ENCODE measurements at regions not wholly inside any gene's neighbourhood (a gene's known extent, or its start where the extent isn't known, plus 50 kb on each side); places are given as distances from the start of the nearest gene placed in this dataset.
"Not testable (repeated sequence)": the region's sequence is repeated elsewhere in the genome, so short reads cannot be mapped to it uniquely, and the experiment has no call there.

GRCh38 chr6:91052473-91053450, 465.9 kb upstream of the MAP3K7 start:
- TF ChIP-seq, protein P1, sequence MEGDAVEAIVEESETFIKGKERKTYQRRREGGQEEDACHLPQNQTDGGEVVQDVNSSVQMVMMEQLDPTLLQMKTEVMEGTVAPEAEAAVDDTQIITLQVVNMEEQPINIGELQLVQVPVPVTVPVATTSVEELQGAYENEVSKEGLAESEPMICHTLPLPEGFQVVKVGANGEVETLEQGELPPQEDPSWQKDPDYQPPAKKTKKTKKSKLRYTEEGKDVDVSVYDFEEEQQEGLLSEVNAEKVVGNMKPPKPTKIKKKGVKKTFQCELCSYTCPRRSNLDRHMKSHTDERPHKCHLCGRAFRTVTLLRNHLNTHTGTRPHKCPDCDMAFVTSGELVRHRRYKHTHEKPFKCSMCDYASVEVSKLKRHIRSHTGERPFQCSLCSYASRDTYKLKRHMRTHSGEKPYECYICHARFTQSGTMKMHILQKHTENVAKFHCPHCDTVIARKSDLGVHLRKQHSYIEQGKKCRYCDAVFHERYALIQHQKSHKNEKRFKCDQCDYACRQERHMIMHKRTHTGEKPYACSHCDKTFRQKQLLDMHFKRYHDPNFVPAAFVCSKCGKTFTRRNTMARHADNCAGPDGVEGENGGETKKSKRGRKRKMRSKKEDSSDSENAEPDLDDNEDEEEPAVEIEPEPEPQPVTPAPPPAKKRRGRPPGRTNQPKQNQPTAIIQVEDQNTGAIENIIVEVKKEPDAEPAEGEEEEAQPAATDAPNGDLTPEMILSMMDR (IDR thresholded peaks at IDR 0.05), result not testable (repeated sequence)
- TF ChIP-seq POLR2A (IDR thresholded peaks at IDR 0.05), result not testable (repeated sequence)
